8988T (cell line): ENCODE measurements at regions not wholly inside any gene's neighbourhood (a gene's known extent, or its start where the extent isn't known, plus 50 kb on each side); places are given as distances from the start of the nearest gene placed in this dataset.
"Not testable (repeated sequence)": the region's sequence is repeated elsewhere in the genome, so short reads cannot be mapped to it uniquely, and the experiment has no call there.

Experiments used
- DNase-seq: peaks from one replicate; pipeline ENCODE4 v3.0.0; 2011

GRCh38 chr16:6836766-6837165, 495.9 kb upstream of the RBFOX1 start:
- no peak for DNase-seq

DNA sequence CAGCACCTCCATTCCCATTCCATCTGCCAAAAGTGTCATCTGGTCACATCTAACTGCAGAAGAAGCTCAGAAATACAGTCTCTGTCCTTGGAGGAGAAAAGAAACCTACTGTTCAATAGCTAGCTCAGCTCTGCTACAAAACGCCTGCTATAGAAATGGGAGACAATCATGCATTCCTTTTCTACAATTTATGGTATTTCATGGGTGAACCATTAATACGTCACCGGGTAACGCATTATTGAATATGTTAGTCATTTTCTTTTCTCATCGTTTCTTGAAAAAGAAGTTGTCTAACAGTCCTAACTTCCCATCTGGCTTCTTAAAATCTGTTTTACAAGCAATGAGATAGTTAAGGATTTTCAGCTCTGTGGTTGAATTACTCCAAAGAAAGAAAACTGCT, 496.7 kb upstream of the RBFOX1 start:
- DNase-seq, result no peak

GRCh38 chr16:6835516-6835915, 497.1 kb upstream of the RBFOX1 start:
- DNase-seq, result no peak

- DNase-seq, result no peak
These were observed 504.0 kb upstream of the RBFOX1 start for GRCh38 chr16:6828690-6829089.

DNA sequence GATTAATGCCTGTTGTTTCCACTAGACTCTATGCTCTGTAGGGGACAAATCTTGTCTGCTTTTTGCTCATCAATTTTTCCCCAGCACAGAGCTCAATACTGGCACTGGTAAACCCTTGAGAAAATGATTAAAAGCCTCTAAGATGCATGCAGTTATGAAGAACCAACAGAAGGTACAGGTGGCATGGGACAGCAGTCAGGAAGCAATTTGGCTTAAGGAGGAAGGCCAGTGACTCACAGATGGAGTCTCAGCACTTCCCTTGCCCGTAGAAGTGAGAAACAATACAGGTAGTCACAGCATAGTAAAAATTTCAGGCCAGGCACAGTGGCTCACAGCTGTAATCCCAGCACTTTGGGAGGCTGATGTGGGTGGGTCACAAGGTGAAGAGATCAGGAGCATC, 504.7 kb upstream of the RBFOX1 start:
- no peak for DNase-seq

DNA sequence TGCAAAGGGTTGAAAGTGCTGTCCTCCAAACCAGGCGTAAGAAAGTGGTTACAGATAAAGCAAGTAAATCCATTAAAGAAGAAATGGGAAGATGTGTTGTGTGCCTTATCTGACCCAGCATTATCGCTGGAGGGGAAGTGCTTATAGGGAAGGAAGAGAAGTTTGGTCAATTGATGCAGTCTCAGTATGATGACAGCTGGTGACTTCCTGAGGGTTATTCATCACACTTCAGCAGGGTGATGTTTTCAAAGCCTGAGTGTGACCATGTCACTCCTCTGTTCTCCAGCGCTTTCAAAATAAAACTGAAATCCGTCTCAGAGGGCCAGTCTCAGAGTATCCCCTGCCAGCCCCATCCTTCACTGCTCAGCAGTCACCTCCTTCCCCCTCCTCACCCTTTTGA, 505.4 kb upstream of the RBFOX1 start:
- no peak for DNase-seq

DNA sequence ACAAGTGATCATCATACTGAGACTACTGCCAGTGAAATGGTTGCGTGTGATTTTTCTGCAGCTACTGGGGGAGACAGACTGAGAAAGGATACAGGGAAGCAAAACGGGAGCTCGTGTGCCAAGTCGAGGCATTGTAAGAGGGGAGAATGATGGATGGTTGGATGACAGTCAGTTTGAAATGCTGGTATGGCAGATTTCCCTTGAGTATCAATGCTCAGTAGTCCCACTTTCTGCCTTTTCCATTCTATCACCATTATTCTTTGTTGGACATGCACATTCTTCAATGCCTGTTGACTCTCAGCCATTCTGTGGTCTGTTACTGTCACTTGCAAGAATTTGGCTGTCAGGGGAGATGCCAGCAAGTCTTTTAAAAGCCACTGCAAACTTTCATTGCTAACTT, 510.6 kb upstream of the RBFOX1 start:
- DNase-seq, result no peak

DNA sequence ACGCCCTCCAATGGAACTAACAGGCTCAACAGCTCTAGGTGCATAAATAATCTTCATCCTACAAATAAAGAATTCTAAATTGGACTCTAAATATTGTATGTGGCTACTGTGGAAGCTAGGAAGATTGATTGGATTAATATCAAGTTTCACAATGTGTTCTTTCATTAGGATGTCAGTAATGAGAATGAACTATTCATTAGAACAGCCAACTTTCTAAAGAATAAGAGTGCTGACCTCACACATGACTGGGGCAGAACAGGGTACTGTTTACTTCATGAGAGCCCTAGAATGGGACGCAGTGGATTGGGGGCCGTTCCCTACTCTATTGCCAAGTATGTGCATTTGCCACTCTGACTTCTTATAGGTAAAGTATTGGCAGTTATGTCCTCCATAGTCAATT, 528.2 kb upstream of the RBFOX1 start:
- no peak for DNase-seq

- no peak for DNase-seq
These were observed 529.5 kb upstream of the RBFOX1 start for GRCh38 chr16:6803176-6803575.

DNA sequence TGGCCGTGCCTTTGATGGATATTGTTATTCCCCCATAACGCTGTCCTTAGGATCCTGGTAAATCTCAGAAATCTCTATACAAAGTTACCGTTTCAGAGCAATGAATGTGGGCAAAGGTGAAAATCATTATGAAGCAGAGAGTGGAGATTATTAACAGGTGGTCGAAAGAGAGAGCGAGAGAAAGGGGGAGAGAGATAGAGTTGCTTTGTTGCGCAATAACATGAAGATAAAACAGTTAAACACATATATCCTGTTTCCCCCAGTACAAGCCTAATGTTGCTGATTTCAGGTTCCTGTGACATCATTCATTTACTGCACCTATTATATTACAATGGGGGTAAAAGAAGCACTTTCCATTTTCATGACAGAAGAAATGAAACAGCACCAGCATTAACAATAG, 535.4 kb upstream of the RBFOX1 start:
- no peak for DNase-seq

- DNase-seq, result no peak
These were observed 555.0 kb upstream of the RBFOX1 start for GRCh38 chr16:6777624-6778023.

DNA sequence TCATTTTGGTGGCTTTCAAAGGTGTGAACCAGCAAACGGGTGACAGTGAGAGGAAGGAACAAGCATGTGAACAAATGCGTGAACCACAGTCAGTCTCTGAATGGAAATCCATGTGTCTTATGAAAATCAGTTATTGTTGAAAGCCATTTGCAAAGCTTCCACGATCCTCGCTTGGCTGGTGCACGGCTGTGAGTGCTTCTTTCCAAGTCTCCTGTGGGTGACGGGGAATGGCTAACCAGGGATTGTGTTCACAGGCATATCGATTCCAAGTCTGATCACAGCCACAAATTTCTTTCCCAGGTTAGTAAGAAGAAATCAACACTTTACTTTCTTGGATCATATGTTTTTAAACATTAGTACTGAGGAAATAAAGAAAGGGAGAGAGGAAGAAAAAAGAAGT, 556.9 kb upstream of the RBFOX1 start:
- no peak for DNase-seq

GRCh38 chr16:6771956-6772355, 560.7 kb upstream of the RBFOX1 start:
- no peak for DNase-seq

- no peak for DNase-seq
These were observed 579.1 kb upstream of the RBFOX1 start for GRCh38 chr16:6753553-6753952.

GRCh38 chr16:6751191-6751590, 581.5 kb upstream of the RBFOX1 start:
- DNase-seq, result no peak

DNA sequence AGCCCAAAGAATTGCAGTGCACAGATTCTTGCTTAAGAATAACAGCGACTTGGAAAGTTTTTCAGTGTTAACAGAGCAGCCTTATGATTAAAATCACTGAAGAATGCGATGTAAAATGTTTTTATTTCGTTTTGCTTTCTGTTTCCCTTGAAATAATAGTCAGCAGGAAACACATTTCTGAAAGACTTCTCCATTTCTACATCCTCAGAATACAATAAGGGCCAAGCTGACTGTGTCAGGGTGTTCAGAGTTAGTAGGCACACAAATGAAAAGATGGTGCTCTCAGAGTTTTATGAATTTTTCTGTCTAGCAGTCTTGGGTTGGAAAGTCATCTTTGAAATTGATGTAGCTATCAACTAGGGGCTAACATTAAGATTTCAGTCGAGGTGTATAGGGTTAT, 582.9 kb upstream of the RBFOX1 start:
- no peak for DNase-seq

GRCh38 chr16:6736302-6736701, 596.3 kb upstream of the RBFOX1 start:
- not testable (repeated sequence) for DNase-seq

DNA sequence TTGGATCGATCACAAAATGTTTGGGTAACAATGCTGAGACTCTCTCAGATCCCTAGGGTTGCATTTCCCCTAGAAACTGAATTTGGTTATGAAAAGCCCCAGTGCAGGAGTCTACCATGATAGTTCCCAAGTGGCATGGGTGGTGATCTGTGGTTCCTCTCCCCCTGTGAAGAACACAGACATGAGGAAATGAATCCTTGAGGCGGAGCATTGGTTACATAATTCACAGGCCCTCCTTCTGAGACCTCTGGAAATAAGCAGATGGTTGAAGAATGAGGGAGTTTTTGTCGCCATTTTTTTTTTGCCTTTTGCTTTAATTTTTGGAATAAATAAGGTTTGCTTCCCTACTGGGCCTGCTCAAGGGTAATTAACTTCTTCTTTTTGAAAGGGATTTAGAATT, 597.0 kb upstream of the RBFOX1 start:
- no peak for DNase-seq

GRCh38 chr16:6732166-6732565, 600.5 kb upstream of the RBFOX1 start:
- no peak for DNase-seq

GRCh38 chr16:6728381-6728780, 604.3 kb upstream of the RBFOX1 start:
- no peak for DNase-seq

DNA sequence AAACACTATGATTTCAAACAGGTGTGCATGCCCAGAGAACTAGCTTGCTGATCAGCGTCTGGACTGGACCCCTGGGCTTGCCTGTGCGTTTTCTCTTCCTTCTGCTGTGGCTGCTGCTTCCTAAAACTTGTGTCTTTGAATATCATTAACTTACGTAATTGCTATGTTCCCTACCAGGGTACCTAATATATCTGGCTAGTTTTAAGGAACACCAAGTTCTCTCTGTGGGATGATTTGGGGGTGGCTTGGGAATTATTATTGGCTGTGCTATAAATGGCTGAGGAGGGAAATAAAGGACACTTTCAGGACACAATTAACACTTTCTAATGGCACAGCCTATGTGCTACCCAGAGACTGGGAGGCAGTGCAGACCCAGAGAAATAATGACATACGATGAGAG, 606.0 kb upstream of the RBFOX1 start:
- no peak for DNase-seq

DNA sequence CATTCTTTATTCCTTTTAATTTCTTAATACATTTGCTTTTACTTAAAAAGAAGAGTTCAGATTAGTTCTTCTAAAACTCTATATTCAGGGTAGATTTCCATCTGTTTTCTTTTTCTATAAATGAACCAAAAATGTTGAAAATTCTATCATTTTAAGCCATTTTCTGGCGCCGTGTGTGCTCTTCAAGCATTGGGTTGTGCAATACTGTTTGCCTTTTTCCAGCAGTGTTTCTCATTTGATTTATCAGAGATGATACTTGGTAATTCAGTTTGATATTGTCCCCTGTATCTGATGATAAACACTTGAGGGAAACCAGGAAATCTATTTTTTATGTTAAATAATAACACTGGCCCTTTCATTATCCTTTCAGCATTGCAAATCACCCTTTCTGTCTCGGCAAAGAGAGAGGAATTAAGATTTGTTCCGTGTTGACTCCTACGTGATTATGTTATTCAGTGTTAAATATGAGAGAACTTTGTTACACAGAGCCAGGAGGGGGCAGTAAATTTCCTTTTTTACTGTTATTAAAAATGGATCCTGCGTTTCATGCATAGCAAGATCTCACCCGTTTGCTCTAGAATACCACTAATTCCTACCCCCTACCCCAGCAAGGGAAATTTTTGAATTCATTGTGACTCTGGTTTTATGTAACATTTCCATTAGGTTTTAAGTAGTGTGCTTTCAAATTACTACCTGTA, 606.9 kb upstream of the RBFOX1 start:
- DNase-seq, result no peak

- not testable (repeated sequence) for DNase-seq
These were observed 607.4 kb upstream of the RBFOX1 start for GRCh38 chr16:6725206-6725605.

DNA sequence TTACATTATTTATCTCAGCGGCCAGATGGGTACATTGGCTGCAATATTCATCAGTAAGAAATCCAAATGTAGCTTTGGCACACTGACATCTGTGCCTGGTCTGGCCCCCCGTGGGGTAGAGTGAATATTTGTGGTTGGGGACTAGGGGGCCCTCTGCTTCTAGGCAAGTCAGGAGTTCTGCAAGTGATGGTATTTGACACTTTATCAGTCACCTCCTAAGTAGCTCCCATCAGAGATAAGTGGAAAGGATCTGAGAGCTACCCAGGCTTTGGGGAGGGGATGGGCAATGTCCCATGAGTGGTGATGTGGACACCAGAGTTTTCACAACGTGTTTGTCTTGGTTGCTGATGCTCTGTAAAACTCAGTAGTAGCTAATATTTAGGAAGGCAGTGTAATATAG, 609.9 kb upstream of the RBFOX1 start:
- no peak for DNase-seq

DNA sequence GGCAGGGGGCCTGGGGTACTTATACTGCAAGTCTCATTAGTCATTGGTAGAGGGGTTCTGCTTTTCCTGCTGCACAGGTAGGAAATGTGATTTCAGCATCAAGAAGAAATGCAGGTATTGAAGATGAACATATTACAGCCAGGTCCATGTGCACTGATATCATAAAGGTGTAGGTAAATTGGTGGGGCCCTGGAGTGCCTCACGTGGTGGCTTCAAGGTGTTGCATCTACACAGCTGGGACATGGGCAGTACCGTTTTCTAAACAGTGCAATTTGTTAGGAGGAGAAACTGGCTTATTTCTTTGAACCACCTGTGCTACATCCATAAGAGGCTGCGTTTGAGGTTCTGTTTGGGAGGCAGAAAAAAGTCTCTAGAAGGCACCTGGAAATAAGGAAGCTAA, 618.1 kb upstream of the RBFOX1 start:
- no peak for DNase-seq

DNA sequence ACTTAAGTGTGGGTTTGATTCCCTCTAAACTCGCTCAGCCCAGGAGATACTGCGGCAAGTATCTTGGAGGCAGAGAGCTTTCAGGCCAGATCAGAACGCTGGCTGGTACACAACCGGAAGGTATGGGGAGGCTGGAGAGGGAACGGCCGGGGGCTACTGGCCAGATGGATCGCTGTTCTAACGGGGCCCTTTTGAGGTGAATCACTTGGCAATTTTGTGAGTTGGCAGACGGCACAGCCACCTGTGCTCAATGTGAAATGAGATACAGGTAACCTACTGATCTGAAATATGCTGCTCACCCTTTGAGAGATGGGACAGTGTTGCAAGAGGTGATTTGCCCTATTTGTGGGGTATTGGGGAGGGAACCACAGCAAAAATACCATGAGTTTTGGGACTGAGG, 622.9 kb upstream of the RBFOX1 start:
- no peak for DNase-seq
